Left ventricle myocardium inferior (tissue), 1 donor: ENCODE measurements at regions not wholly inside any gene's neighbourhood (a gene's known extent, or its start where the extent isn't known, plus 50 kb on each side); places are given as distances from the start of the nearest gene placed in this dataset.

Experiments used
- DNase-seq: peaks from one replicate; pipeline ENCODE4 v3.0.0-alpha.2; 2020
- H3K27ac ChIP-seq: fragments of 200-600 bp; replicated peaks from 2 replicates; pipeline ENCODE4 v1.8.0; 2021
- H3K27me3 ChIP-seq: fragments of 200-600 bp; 2 replicates; pipeline ENCODE4 v1.8.0; 2021; ENCODE audit warnings: low read depth
- H3K36me3 ChIP-seq: fragments of 200-600 bp; 2 replicates; pipeline ENCODE4 v1.8.0; 2021
- H3K4me1 ChIP-seq: fragments of 200-600 bp; 2 replicates; pipeline ENCODE4 v1.8.0; 2021
- H3K4me3 ChIP-seq: fragments of 200-600 bp; 2 replicates; pipeline ENCODE4 v1.8.0; 2021; ENCODE audit warnings: mild to moderate bottlenecking, moderate library complexity
- H3K9me3 ChIP-seq: fragments of 200-600 bp; replicated peaks from 2 replicates; pipeline ENCODE4 v1.8.0; 2021
- intact Hi-C: fragments of 100-400 bp; cut with micrococcal nuclease; formaldehyde crosslinking; loops from one replicate; pipeline ENCODE4 v1.11.0; 2022
- TF ChIP-seq, protein P1 (sequence below): fragments of 200-600 bp; IDR thresholded peaks from 2 replicates; pipeline ENCODE4 v1.8.0; 2021; ENCODE audit warnings: antibody characterized with exemption, mild to moderate bottlenecking, borderline replicate concordance
- donor health status: DM: no; HTN: yes; CAD: no; lungs with severe emphysema.

- no peaks in the 10 kb centered on the region for H3K4me1 ChIP-seq
- H3K9me3 ChIP-seq, result no peaks in the 10 kb centered on the region
- DNase-seq, result no peak
- H3K27ac ChIP-seq, result no peak overlapping the region
- no peaks in the 10 kb centered on the region for H3K36me3 ChIP-seq
- TF ChIP-seq, protein P1, sequence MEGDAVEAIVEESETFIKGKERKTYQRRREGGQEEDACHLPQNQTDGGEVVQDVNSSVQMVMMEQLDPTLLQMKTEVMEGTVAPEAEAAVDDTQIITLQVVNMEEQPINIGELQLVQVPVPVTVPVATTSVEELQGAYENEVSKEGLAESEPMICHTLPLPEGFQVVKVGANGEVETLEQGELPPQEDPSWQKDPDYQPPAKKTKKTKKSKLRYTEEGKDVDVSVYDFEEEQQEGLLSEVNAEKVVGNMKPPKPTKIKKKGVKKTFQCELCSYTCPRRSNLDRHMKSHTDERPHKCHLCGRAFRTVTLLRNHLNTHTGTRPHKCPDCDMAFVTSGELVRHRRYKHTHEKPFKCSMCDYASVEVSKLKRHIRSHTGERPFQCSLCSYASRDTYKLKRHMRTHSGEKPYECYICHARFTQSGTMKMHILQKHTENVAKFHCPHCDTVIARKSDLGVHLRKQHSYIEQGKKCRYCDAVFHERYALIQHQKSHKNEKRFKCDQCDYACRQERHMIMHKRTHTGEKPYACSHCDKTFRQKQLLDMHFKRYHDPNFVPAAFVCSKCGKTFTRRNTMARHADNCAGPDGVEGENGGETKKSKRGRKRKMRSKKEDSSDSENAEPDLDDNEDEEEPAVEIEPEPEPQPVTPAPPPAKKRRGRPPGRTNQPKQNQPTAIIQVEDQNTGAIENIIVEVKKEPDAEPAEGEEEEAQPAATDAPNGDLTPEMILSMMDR, result no peak
- no peaks in the 10 kb centered on the region for H3K27me3 ChIP-seq
- intact Hi-C loops, result no loop called here
- H3K4me3 ChIP-seq, result no peak overlapping the region
Measured at GRCh38 chr1:213391445-213391844, 340.4 kb downstream of the RPS6KC1 start.

- Histone ChIP-seq H3K9me3 (no peaks in the 10 kb centered on the region), H3K4me1 (peaks cover 1% of the 10 kb centered on the region), H3K27me3 (no peaks in the 10 kb centered on the region), H3K4me3 (no peak overlapping the region), H3K36me3 (no peaks in the 10 kb centered on the region), H3K27ac (no peak overlapping the region)
- no peak for DNase-seq
- intact Hi-C loops, result no loop called here
- TF ChIP-seq, protein P1, result no peak
Measured at GRCh38 chr1:213393860-213394259, 342.8 kb downstream of the RPS6KC1 start.

GRCh38 chr1:213394837-213395236 is 343.8 kb downstream of the RPS6KC1 start:
- Histone ChIP-seq H3K36me3 (no peaks in the 10 kb centered on the region), H3K27me3 (no peaks in the 10 kb centered on the region), H3K9me3 (no peaks in the 10 kb centered on the region), H3K4me1 (peaks cover 9% of the 10 kb centered on the region), H3K27ac (no peak overlapping the region), H3K4me3 (no peak overlapping the region)
- intact Hi-C loops, result no loop called here
- DNase-seq, result no peak
- TF ChIP-seq, protein P1, result no peak

DNA sequence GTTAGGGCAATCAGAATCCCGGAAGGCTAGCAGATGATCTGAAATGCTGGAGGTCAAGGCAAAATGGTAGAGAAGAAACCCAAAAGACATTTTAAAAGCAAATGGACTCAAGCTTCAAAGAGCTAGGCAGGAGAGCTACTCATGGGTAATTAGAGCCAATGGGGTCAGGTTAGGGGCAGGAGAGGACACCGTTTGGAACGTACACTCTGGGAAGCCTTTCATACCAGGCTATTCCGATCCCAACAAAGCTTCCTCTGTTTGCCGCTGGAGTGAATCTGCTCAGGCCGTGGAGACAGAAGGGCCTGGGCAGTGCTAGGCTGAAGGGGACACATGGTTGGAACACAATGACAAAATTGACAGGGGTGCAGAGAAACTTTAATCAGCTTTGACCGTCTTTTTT is 346.6 kb downstream of the RPS6KC1 start:
- Histone ChIP-seq H3K4me1 (peaks cover 15% of the 10 kb centered on the region), H3K4me3 (no peak overlapping the region), H3K27ac (no peak overlapping the region), H3K36me3 (no peaks in the 10 kb centered on the region), H3K27me3 (no peaks in the 10 kb centered on the region), H3K9me3 (no peaks in the 10 kb centered on the region)
- intact Hi-C loops, result no loop called here
- no peak for DNase-seq
- TF ChIP-seq, protein P1, result no peak

- H3K9me3 ChIP-seq, result no peaks in the 10 kb centered on the region
- DNase-seq, result peak; percentile 22
- peak overlapping the region; percentile 50 for H3K4me3 ChIP-seq
- H3K27ac ChIP-seq, result peak overlapping the region; percentile 76
- intact Hi-C loops, result no loop called here
- TF ChIP-seq, protein P1, result no peak
- H3K4me1 ChIP-seq, result peaks cover 15% of the 10 kb centered on the region
- H3K27me3 ChIP-seq, result no peaks in the 10 kb centered on the region
- no peaks in the 10 kb centered on the region for H3K36me3 ChIP-seq
Measured at GRCh38 chr1:213399695-213400094, 348.7 kb downstream of the RPS6KC1 start.

GRCh38 chr1:213409208-213409631 is 358.2 kb downstream of the RPS6KC1 start:
- TF ChIP-seq, protein P1, result no peak
- Histone ChIP-seq H3K27ac (no peak overlapping the region), H3K9me3 (peaks cover 7% of the 10 kb centered on the region), H3K4me1 (no peaks in the 10 kb centered on the region), H3K4me3 (no peak overlapping the region), H3K27me3 (no peaks in the 10 kb centered on the region), H3K36me3 (no peaks in the 10 kb centered on the region)
- no peak for DNase-seq
- intact Hi-C loops, result no loop called here
